ENCODE measurements at regions not wholly inside any gene's neighbourhood (a gene's known extent, or its start where the extent isn't known, plus 50 kb on each side); places are given as distances from the start of the nearest gene placed in this dataset.

- DNase-seq = peak in 2 of 3 donors; percentile 4 to 35
Measured at GRCh38 chr2:153105829-153106578, 372.6 kb downstream of the RPRM start.

GRCh38 chr2:153101187-153101586, 377.4 kb downstream of the RPRM start:
- no peak for DNase-seq

DNA sequence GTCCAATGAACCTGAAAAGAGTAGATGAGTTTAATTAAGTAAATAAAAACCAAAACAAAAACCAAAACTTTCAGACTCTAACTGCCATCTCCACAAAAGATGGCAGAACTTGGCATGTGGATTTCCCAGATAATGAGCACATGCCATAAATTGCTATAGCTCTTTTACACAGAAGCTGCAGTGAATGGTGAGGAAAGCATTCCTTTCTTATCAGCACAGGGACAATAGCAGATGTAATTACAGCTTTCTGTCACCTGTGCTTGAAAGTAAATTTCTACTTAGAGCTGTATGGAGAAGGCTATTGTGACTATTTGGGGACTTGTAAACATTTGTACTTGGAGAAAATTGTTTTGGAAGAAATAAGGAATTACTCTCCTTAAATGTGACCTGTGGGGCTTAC, 378.4 kb downstream of the RPRM start:
- DNase-seq = no peak

- no peak for DNase-seq
Measured at GRCh38 chr2:153098073-153098472, 379.7 kb downstream of the ARL6IP6 start.

GRCh38 chr2:153096272-153096671, 377.9 kb downstream of the ARL6IP6 start:
- DNase-seq = no peak

GRCh38 chr2:153091344-153091743, 372.9 kb downstream of the ARL6IP6 start:
- no peak for DNase-seq

DNA sequence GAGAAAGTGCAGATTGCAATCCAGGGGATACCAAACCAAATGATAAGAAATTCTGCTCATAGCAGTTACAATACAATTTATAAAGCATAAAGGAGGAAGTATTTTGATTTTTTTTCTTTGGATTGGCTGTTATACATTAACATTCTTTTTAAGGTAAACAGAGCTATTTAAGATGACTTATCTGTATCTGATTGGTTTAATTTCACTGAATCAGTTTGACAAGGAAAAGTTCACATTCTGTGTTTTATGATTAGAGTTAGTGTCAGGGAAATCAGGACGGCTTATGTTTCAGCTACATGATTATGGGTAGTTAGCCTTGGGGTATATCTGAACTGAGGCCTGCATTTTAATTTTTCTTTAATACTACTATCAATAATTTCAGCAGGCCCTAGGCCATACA, 360.9 kb downstream of the ARL6IP6 start:
- DNase-seq = no peak

- DNase-seq = no peak
Measured at GRCh38 chr2:153077311-153077710, 358.9 kb downstream of the ARL6IP6 start.

- DNase-seq = no peak
Measured at GRCh38 chr2:153074207-153074606, 355.8 kb downstream of the ARL6IP6 start.

- no peak for DNase-seq
Measured at GRCh38 chr2:153072813-153073212, 354.4 kb downstream of the ARL6IP6 start.

- no peak for DNase-seq
Measured at GRCh38 chr2:153072077-153072476, 353.7 kb downstream of the ARL6IP6 start.

GRCh38 chr2:153071090-153071489, 352.7 kb downstream of the ARL6IP6 start:
- peak in 1 of 3 donors; percentile 23 for DNase-seq

GRCh38 chr2:153068915-153069314, 350.5 kb downstream of the ARL6IP6 start:
- DNase-seq = no peak

- DNase-seq = no peak
Measured at GRCh38 chr2:153068052-153068451, 349.6 kb downstream of the ARL6IP6 start.

GRCh38 chr2:153059338-153060052, 341.1 kb downstream of the ARL6IP6 start:
- DNase-seq = no peak

DNA sequence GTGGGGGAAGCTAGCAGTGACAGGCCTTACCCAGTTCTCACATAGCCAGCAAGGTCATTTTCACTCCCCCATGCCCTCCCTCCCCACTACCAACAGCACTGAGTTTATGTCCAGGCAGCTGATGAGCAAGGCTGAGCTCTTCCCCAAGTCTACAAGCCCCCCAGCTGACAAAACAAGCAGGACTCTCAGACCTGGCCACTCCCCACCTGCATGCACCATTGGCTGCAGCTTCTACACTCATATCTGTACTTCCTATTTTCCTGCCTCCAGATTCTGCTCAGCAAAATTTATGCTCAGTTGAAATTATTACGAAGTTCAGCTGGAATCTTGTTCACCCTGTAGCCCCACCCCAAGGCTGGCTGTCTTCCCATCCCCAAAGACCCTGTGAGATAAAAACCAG, 339.3 kb downstream of the ARL6IP6 start:
- DNase-seq = no peak

DNA sequence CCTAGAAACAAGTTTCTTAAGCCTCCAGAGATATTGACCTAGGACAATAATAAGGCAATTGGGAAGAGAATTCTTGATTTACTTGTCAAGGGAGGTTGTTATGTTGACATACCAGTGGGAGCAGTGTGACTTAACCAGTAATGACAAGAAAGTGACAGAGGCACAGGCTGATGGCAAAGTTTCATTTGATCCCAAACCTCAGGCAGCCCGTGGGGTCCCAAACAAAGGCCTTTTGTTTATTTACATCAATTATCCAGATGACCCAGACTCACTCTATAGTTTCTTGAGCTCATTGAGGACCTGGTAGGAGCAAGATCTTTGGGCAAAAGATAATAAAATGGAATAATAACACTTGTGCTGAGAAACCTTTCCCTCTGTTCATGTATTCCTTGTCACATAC, 336.8 kb downstream of the ARL6IP6 start:
- DNase-seq = no peak

- no peak for DNase-seq
Measured at GRCh38 chr2:153052807-153053559, 334.6 kb downstream of the ARL6IP6 start.

DNA sequence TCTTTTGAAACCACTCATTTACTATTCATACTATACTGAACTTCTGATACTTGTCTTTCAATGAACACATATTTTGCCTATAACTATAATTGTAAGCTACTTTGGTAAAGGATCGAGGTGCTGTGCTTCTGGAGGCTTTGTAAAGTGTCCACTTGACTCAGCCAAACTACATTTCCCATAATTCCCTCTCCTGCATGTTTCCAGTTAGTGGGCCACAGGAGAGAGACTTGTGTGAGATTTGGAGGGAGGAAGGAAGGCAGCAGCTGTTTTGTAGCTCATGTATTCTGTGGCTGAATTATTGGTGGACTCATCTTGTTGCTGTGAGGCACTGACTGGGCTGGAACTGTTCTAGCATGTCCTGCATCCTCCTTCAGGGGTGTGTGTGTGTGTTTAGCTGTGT, 328.8 kb downstream of the ARL6IP6 start:
- no peak for DNase-seq

DNA sequence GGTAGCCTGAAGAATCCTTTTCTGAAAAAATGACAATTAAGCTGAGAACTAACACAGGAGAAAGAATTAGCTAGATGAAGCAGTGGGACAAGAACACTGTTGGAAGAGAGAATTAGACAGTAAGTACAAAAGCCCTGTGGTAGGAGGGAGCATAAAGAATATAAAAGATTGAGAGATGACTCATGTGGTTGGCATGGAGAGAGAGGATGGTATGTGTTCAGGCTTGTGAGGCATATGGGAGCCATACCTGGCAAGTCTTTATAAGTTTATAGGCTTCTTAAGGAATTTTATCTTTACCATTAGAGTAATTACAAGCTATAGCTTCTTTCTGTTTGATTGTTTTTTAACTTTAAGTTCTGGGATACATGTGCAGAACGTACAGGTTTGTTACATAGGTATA, 325.0 kb downstream of the ARL6IP6 start:
- DNase-seq = no peak

DNA sequence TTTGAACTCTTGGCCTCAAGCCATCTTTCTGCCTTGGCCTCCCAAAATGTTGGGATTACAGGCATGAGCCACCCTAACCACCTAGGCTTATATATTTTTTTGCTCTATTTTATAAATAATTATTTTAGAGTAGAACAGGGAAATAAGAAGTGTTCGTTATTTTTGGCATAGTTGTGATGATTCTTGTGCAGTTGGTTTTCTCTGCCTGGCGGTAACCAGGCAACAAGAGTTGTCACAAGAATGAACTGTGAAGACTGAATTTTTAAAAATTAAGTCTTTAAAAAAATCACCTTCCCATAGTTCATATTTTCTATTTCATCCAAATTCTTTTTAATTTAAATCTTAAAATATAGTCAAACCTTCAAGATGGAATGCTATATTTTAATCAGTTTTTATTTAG, 310.2 kb downstream of the ARL6IP6 start:
- no peak for DNase-seq

DNA sequence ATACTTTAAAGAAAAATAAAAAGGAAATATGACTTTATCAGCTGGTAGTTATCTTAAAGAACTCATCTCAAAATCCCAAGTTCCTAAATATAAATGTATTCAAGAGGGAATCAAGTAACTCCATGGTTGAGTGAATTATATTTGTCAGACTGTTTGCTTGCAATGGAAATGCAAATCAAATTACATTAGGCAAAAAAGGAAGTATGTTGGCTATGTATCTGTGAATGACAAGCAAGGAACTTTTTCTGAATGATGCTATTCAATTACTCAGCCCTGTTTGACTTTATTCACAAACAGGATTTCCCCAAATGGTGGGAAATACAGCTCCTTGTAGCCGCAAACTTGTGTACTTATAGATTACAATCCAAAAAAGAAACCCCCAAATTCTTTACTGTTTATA, 309.1 kb downstream of the ARL6IP6 start:
- DNase-seq = no peak

- no peak for DNase-seq
Measured at GRCh38 chr2:153020201-153020600, 301.8 kb downstream of the ARL6IP6 start.
